NOMO-1 treated with DMSO at 0.1 percent for 48 hours (cell line): ENCODE measurements at regions not wholly inside any gene's neighbourhood (a gene's known extent, or its start where the extent isn't known, plus 50 kb on each side); places are given as distances from the start of the nearest gene placed in this dataset.
"Not testable (repeated sequence)": the region's sequence is repeated elsewhere in the genome, so short reads cannot be mapped to it uniquely, and the experiment has no call there.

ENCODE experiments used
- DNase-seq: peaks from one replicate; lab custom pipeline; 2025; ENCODE audit not compliant: unreplicated experiment; lab: John Stamatoyannopoulos, UW

DNA sequence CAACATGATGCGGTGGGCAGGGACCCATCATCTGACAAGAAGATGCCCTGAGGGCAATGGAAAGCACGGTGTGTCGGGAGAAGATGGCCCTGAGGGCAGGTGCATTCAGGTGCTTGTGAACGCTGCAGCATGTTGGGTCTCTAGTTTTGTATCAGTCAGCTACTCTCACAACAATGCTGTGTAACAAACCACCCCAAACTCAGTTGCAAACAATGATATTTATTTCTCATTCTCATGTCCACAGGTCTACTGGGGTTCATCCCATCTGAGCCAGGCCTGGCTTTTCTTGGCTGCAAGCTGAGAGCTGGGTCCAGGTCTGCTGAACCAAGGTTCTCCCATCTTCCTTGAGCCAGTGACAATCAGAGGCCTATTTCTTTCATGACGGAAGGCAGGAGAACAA lies 461.6 kb downstream of the PREX1 start:
- DNase-seq, result no peak

DNA sequence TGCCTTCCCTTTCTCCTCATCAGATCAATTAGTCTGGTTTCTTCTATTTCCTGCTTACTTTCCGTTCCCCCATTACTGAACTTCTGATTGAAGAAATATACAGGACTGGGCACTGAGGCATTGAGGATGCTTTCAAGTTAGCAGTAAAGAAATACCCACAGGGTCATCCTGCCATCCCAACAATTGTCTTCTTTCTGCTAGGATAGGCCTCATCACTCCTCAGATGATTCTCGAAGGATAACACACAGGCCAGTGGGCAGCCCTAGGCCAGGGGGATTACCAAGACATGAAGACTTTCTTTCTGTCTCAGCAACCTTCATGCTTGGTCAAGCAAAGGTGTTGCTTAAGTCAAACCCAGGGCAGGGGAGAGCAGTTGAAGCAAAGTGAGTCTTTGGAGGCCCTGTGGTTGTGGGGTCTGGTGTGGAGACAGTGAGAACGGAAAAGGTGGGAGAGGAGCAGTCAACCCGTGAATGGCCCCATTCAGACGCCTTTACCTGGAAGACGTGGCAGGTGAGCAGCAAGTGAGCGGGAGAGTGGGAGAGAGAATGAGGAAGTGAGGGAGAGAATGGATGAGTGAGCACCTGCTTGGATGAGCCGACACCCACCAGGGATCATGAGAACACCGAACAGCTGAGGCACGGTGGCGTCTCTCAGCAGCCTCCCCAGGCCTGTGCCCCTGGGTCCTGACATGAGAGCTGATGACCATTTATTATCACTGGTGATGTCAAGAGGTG lies 462.9 kb downstream of the PREX1 start:
- DNase-seq, result no peak

DNA sequence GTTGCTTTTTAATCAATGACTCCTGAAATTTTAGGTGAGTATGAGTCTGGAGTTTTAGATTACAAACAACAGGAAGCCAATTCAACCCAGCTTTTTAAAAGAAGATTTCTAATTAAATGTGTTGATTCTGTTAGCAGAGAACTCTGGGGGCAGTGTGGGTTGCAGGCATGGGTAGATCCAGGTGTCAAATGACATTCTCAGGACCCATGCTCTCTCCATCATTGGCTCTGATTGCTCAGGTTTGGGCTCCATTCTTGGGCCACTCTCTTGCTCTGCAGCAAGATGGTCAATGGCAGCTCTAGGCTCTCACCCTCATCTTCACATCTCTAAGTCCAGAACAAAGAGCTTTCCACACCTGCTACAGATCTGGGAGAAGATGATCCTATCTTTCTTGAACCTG lies 463.7 kb downstream of the PREX1 start:
- no peak for DNase-seq

DNA sequence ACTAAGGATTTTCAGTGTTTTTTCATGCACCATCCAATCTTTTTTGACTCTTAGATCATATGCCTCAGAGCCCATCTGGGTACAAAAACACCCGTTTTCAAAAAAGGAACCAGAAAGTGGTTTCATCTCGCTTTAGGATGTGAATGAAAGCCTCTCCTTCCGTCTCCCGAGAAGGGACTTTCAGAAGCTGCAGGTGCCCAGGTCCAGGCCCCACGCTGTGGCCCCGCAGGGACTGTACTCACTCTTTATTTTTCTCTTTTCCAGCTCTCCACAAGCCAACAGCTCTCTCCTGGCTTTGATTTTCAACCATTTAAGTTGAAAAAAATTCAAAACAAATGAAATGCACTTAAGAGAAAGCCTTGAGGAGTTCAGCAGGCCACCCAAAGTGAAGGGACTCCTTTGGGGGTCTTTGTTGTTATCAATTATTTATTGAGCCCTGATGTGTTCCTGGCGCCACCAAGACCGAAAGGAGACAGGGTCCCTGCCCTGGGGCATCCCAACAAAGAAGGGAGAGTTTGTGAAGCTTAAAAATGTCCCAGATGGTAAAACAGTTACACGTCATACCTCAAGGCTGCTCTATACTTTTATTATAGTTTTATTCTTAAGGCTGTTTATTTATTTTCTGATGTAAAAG lies 467.3 kb downstream of the PREX1 start:
- no peak for DNase-seq

DNA sequence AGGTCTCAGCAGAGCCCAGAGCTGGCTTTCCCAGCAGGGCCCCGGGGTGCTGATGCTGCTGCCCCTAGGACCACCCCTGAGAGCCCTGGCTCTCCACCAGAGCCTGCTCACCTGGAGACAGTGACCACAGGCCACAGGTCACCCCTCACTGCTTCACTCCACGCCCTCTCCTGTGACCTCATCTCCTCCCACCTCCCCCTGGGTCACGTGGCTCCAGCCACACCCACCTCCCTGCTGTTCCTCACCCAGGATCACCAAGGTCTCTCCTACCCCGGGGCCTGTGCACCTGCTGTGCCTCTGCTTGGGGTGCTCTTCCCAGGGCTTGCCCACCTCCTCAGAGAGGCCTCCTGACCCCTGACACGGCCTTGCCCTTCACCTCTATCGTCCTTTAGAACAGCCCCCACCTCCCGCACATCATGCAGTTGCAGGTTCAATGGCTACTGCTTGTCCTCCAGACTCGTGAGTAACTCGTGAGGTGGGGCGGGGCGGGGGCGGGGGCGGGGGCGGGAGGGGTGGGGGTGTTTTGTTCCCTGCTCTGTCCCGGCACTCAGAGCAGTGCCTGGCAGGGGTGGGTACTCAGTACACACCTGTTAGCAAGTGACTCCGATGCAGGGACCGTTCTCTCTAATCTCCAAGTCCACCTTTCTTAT lies 468.0 kb downstream of the PREX1 start:
- no peak for DNase-seq

DNA sequence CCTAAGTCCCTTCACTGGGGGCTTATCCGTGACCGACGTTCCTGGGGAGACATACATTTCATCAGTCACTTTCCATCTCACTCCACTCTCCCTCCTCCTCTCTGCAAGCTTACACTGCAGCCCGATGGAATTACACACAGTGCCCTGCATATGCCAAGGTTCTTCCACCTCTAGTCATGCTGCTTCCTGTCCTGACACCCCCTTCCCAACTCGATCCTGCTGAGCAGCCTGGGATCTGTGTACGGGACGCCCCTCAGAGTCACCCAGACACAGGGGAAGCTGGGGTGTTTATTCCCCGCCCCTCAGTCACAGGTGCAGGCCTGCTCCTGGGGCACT lies 468.8 kb downstream of the PREX1 start:
- DNase-seq, result not testable (repeated sequence)

DNA sequence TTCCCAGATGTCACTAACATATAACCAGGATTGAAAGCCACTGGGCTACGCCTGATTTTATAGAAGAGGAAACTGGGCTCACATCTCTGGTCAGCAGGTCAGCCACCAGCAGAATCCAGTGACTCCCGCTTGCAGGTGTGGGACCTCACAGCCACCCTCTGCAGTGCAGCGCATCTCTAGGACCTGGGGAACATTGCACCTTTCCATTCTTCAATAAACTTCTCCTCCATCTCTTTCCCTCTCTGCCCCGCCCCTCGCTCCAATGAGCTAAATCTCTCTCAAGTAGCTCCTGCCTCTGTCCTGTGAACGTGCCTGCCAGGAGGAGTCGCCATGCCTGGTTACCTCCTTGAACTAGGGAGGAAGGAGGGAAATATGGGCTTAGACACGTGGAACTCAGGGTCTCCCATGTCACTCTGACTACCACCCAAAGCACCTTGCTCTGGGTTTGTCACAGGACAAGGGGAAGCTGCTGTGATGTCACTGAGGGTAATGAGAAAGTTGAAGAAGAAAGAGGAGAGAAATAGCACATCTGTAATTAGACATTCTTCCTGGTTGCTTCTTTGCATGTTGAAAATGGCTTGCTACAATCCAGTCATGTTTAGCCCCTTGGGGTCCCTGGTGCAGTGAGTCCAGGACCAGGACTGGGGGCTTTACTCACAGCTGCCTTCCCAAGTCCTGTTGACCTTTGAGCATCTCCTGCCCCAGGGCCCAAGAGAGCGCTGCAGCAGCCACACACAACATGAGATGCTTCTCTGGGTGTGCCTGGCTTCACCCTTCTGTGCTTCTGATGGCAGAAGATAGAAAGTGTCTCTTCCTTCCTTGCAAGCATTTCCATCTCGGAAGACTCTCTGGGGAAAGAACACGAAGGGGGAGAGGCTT lies 469.4 kb downstream of the PREX1 start:
- no peak for DNase-seq

DNA sequence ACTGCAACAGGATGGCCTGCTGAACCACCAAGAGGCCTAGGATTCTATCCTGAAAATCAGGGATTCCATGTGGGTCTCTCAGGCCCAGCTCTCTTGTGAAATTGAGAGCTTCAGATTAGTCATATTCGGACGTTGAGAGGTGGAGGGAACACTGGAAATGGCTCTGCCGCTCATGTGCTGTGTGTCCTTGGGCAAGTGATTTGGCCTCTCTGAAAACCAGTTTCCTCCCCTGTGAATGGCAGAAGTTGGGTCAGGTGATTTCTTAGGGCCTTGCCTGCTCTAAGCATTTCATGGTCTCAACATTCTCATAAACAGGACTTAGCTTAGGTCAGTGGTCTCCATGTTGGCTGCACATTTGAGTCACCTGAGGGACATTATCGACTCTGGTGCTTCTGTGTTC lies 470.1 kb downstream of the PREX1 start:
- DNase-seq, result no peak

DNA sequence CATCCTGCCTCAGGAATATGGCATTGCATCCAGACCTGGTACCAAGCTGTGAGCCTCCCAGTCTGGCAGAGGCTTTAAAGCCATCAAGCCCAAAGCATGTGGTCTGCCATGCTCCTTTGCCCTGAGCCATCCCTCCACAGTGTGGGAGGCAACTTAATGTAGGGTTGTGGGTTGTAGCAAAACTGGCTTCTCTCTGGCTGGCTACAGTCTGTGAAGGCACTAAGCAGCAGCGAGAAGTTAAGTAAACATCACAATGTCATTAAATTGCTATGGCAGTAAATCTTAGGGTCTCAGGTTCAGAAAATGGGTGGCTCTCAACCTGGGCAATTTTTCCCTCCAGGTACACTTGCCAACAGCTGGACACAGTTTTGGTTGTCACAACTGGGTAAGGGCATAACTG lies 472.9 kb downstream of the PREX1 start:
- DNase-seq, result no peak

DNA sequence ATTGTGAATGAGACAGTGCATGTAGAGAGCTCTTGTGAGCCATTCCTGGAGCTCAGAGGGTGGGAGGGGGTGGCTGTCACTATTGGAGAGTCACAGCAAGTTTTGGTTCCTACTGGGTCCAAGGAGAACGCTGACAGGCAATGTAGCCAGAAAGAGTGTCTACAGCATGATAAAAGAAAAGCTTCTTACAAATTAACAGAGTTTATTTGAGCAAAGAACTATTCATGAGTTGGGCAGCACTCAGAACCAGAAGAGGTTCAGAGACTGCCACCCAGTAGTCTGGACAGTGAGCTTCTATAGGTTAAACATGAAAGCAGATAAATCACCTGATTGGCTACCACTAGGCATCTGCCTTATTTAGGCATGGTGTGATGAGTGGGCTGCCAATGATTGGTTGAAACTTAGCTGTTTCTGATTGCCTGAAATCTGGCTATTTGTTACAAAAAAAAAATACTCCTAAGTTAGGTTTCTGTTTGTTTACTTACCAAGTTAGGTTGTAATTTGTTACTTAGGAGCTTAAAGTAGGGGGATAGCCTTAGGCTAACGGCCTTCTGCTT lies 473.4 kb downstream of the PREX1 start:
- no peak for DNase-seq

DNA sequence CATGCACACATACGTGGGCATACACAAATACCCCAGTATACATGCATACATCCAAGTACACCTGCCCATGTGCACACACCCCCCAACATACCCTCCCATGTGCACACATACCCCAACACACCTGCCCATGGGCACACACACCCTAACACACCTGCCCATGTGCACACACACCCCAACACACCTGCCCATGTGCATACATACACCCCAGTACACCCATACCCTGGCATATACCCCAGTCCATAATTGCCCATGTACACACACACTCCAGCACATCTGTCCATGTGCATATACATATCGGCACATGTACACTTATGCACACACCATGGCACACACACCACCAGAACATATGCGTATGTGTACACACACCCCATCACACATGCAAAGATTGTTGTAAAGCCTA lies 475.2 kb downstream of the PREX1 start:
- no peak for DNase-seq

DNA sequence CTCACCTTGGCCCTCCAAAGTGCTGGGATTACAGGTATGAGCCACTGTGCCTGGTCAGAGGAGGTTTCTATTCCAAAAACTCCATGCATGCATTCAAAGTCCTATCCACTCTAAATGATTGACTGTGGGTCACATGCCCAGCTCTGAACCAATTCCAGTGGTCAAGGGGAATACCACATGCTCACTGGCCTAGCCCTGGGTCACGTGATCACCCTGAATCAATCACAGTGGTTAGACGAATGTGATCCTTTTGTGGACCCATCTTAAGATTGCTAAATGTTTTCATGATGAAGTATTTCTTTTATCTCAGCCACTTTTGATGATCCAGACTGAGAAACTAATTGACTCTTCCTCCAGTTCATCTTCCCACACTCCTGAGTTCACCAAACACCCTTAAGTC lies 475.8 kb downstream of the PREX1 start:
- DNase-seq, result no peak

DNA sequence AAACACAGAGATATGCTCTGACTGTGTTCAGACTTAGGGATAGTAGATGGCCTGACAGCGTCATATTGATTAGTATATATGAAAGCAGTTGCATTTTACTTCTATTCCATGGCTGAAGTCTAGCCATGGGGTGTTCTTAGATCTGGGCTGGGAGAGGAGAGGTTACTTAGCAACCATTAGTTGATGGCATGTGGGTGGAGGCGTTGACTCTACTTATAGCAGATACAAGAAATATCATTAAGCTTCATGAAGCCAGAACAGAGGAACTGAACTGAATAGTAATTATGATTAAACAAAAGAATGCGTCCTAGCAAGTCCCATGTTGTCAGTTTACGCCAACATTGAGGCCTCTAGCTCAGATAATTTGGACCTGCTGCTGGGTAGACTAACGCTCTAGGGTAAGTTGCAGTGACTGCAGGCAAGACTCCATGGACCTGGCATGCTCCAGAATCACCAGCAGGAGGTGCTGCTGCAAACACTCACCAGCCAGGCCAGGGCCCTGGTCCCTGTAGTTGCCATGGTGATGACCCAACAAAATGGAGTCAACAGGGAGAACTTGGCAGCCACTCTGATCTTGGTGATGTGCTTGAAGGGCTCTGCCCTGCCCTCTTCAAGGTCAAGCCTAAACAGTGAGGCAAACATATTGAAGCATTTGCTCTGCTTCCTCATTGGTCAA lies 477.3 kb downstream of the PREX1 start:
- no peak for DNase-seq

DNA sequence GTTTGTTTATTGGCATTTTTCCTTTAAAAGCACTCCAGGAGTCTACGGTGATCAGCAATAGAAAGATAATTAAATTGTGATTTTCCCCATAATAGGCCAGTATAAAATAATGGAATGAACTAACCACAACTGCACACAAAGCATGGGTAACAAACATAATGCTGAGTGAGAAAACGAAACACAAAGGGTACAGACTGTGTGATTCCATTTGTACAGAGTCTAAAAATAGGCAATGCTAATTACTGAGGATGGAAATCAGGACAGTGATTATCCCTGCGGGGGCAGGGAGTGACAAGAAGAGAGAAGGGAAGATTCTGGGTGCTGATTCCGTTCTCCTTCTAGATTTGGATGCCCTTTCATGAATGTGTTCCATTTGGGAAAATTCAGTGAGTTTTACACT lies 478.1 kb downstream of the PREX1 start:
- no peak for DNase-seq

DNA sequence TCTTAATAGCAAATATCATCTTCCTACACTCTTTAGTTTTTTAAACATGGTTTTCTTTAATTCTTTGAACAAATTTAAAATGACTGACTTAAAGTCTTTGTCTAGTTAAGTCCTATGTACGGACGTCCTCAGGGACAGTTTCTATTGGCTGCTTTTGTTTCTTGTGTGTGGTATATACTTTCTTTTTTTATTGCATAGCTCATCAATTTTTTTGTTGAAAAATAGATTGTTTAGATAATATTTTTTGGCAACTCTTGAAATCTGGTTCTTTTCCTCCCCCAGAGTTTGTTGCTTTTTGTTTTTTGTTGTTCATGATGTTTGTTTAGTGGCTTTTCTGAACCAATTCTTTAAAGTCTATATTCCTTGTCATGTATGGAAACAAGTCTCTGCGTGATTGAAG lies 479.8 kb downstream of the PREX1 start:
- no peak for DNase-seq

DNA sequence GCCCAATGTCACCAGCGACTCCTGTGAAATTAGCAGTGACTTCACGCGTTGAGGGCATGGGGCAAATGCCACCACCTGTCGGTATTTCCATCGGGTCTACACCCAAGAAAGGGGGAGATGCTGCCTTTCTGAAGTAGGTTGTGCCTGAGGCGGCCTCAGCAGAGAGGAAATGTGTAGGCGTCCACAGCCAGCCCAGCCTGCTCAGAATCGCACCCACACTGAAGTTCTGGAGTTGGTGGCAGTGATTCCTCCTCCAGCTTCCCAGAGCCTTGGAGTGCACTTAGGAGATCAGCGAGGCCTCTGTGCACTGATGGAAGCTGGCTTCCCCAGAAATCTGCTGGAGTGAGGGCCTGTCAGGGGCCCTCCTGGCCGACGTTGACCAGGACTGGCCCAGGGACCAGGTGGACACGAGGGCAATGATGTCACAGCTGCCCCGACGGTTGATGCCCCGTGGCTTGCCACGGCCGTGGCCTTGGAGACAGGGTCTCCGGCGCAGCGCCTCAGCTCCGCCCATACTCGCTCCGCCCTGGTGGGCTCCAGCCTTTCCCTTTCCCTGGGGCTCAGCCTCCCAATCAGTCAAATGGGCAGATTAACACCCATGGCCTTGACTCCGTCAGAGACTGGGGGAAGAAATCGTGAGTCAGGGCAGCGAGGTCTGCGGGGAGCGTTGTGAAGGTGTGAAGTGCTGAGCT lies 484.8 kb downstream of the PREX1 start:
- no peak for DNase-seq

DNA sequence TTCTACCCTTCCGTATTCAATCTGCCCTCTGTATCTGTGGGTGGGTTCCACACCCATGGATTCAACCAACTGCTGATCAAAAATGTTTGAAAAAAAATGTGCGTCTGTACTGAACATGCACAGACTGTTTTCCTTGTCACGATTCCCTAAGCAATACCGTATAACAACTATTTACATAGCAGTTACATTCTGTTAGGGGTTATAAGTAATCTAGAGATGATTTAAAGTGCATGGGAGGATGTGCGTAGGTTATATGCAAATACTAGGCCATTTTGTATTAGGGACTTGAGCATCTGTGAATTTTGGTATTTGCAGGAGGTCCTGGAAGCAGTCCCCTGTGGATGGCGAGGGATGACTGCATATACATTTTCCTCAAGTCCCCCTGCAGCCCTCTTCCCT lies 486.9 kb downstream of the PREX1 start:
- no peak for DNase-seq

DNA sequence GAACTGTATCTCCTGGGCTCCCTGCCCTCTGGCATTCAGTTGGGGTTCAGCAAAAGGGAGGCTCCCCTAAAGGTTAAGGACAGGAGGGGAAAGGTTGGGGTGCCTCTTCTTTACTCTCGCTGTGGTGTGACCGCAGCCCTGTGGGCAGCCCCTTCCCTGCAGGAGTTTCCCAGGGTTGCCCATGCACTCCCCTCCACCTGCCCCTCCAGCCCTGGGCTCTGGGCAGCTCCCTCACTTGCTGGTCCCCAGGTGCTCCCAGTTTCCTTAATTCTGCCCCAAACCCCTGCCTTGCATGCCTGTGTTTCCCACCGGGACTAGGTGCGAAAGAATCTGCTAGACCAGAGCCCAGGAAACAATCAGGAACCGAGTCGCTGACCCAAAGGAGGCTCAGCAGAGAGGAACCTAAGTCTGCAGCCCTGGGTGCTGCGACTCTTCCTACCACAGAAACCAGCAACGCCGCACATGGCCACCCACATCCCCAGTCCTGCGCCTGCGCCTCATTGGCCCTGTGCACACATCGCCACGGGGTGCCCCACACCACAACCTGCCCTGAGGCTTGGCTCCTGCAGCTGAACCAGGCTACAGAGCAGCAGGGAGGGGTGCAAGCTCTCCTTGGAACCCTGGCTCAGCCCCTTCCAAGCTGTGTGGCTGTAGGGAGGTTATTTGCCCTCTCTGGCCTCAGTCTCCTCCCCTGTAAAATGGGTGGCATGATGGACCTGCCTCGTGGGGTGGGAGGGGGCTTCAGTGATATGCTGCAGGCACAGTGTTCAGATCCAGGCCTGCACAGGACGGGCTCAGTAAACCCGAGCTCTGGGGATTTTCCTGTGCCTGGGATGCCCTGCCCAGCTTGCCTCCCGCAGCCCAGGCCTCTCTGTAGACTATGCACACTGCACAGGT lies 487.6 kb downstream of the PREX1 start:
- no peak for DNase-seq
